ENCODE measurements at regions not wholly inside any gene's neighbourhood (a gene's known extent, or its start where the extent isn't known, plus 50 kb on each side); places are given as distances from the start of the nearest gene placed in this dataset.

DNA sequence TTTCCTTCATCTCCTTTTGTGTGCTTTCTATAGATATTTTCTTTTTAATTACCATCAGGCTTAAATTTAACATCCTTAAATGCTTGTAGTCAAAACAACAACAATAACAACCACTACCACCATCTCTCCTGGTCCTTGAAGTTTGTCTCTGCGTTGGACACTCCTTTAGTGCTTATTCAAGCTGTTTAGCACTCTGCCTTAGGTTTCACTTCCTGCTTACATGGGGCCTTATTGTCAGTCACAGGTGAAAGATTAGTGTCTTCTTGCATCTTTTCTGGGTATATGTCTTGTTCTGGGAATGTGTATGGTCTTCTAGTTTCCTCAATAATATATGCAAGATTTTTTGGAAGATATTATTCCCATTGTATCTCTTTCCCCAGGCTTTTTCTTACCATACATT lies 240.1 kb upstream of the NXPH2 start:
- no peaks in the 10 kb centered on the region for H3K27me3 ChIP-seq
- peaks cover 0 to 30% (median 0%) of the 10 kb centered on the region in 3 donors for H3K9me3 ChIP-seq
- no peaks in the 10 kb centered on the region for H3K36me3 ChIP-seq
- ATAC-seq = no peak
- no peak for TF ChIP-seq CTCF (IDR thresholded peaks at IDR 0.05)
- no peak for TF ChIP-seq EP300 (IDR thresholded peaks at IDR 0.05)
- TF ChIP-seq POLR2A (IDR thresholded peaks at IDR 0.05) = no peak
- no peak for TF ChIP-seq POLR2AphosphoS5 (IDR thresholded peaks at IDR 0.05)
- no peaks in the 10 kb centered on the region for H3K4me1 ChIP-seq
- no peak overlapping the region for H3K27ac ChIP-seq
- no peak overlapping the region for H3K4me3 ChIP-seq
- WGBS, 2 donors (ENCODE audit: low coverage in 1 of 2) = 50 to 67% methylated on average over 1 of the region's 1 CpG

- Histone ChIP-seq H3K36me3 (no peaks in the 10 kb centered on the region), H3K27ac (no peak overlapping the region), H3K4me3 (no peak overlapping the region), H3K27me3 (no peaks in the 10 kb centered on the region), H3K9me3 (peaks cover 0 to 30% (median 0%) of the 10 kb centered on the region in 3 donors), H3K4me1 (no peaks in the 10 kb centered on the region)
- no peak for ATAC-seq
- TF ChIP-seq POLR2A (IDR thresholded peaks at IDR 0.05) (no peak), EP300 (IDR thresholded peaks at IDR 0.05) (no peak), POLR2AphosphoS5 (IDR thresholded peaks at IDR 0.05) (no peak), CTCF (IDR thresholded peaks at IDR 0.05) (no peak)
- 100% methylated on average over 1 of the region's 2 CpGs; no CpG with 5 or more reads in 1 of the 2 donors for WGBS, 2 donors (ENCODE audit: low coverage in 1 of 2)
Observed at GRCh38 chr2:139018252-139018651, 238.1 kb upstream of the NXPH2 start.

DNA sequence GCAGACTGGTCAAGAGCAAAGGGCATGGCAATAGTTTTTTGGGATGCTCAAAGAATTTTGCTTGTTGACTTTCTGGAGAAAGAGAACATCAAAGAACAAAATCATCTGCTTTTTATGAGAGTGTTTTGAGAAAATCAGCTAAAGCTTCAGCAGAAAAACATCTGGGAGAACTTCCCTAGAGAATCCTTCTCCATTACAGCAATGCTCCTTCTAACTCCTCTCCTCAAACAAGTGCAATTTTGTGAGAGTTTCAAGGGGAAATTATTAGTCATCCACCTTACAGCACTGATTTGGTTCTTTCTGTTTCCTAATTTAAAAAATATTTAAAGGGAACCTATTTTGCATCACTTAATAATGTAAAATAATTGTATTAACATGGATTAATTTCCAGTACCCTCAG lies 226.9 kb upstream of the NXPH2 start:
- no peaks in the 10 kb centered on the region for H3K4me1 ChIP-seq
- no peak overlapping the region for H3K4me3 ChIP-seq
- ATAC-seq = no peak
- no peaks in the 10 kb centered on the region for H3K36me3 ChIP-seq
- no peak overlapping the region for H3K27ac ChIP-seq
- H3K9me3 ChIP-seq = no peaks in the 10 kb centered on the region
- no peak for TF ChIP-seq POLR2A (IDR thresholded peaks at IDR 0.05)
- TF ChIP-seq EP300 (IDR thresholded peaks at IDR 0.05) = no peak
- TF ChIP-seq POLR2AphosphoS5 (IDR thresholded peaks at IDR 0.05) = no peak
- no peak for TF ChIP-seq CTCF (IDR thresholded peaks at IDR 0.05)
- H3K27me3 ChIP-seq = no peaks in the 10 kb centered on the region

- 31 to 36% methylated on average over 6 of the region's 6 CpGs for WGBS, 2 donors (ENCODE audit: low coverage in 1 of 2)
- Histone ChIP-seq H3K27ac (no peak overlapping the region), H3K9me3 (no peaks in the 10 kb centered on the region), H3K4me3 (no peak overlapping the region), H3K36me3 (no peaks in the 10 kb centered on the region), H3K27me3 (no peaks in the 10 kb centered on the region), H3K4me1 (no peaks in the 10 kb centered on the region)
- TF ChIP-seq CTCF (IDR thresholded peaks at IDR 0.05) (no peak), POLR2AphosphoS5 (IDR thresholded peaks at IDR 0.05) (no peak)
- ATAC-seq = no peak
Observed at GRCh38 chr2:139000131-139000785, 220.1 kb upstream of the NXPH2 start.

DNA sequence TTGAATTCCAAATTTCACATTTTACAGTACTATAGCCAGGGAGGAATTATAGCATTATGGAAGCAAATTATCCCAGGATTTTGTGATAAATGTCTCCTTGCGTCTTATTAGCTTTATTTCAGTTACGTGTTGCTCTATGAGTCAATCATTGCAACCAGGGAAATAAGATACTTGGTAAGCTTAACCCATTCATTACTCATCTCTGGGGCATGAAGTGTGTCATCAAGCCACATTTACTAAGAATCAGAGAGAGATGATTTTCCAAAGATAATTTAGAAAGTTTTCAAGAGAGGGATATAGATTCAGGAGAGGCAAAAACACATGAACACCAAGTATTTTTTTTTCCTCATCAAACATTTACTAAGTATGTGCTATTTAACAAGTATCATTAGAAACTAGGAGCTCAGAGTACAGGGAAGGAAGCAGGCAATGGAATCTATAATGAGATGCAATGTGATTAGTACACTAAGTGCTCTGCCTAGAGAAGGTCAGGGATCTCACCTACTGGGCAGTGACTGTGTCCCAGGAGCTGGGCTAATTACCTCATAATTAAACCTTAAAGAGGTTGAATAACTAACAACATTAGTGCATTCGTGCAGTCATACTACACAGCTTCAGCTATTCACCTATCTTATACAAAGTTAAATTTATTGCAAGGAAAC lies 217.8 kb upstream of the NXPH2 start:
- ATAC-seq = no peak
- 73 to 81% methylated on average over 3 of the region's 3 CpGs for WGBS, 2 donors (ENCODE audit: low coverage in 1 of 2)
- no peaks in the 10 kb centered on the region for H3K9me3 ChIP-seq
- H3K4me1 ChIP-seq = no peaks in the 10 kb centered on the region
- H3K27ac ChIP-seq = no peak overlapping the region
- H3K27me3 ChIP-seq = no peaks in the 10 kb centered on the region
- H3K4me3 ChIP-seq = no peak overlapping the region
- TF ChIP-seq CTCF (IDR thresholded peaks at IDR 0.05) (no peak), POLR2A (IDR thresholded peaks at IDR 0.05) (no peak), POLR2AphosphoS5 (IDR thresholded peaks at IDR 0.05) (no peak), EP300 (IDR thresholded peaks at IDR 0.05) (no peak)
- no peaks in the 10 kb centered on the region for H3K36me3 ChIP-seq

Data from gastroesophageal sphincter (tissue), 4 donors.